ENCODE measurements at regions not wholly inside any gene's neighbourhood (a gene's known extent, or its start where the extent isn't known, plus 50 kb on each side); places are given as distances from the start of the nearest gene placed in this dataset.

- TF ChIP-seq CTCF (IDR thresholded peaks at IDR 0.05; ENCODE audit: extremely low read depth in 1 of 2, insufficient read depth in 1 of 2, low read depth in 1 of 2, low read length in 2 of 2) = no peak
- TF ChIP-seq POLR2A (IDR thresholded peaks at IDR 0.05; ENCODE audit: low read depth, low read length) = no peak
- TF ChIP-seq POLR2AphosphoS5 (IDR thresholded peaks at IDR 0.05; ENCODE audit: insufficient read depth, low read depth, low read length) = no peak
- no peak for TF ChIP-seq MYC (IDR thresholded peaks at IDR 0.05; ENCODE audit: low read depth, low read length)
- no peak for TF ChIP-seq JUN (IDR thresholded peaks at IDR 0.05; ENCODE audit: borderline replicate concordance, insufficient read depth, insufficient read length, low read depth)
Observed at GRCh38 chr5:6048746-6049145, 329.6 kb downstream of the MED10 start.
